ENCODE measurements at regions not wholly inside any gene's neighbourhood (a gene's known extent, or its start where the extent isn't known, plus 50 kb on each side); places are given as distances from the start of the nearest gene placed in this dataset.

GRCh38 chr17:15133826-15134225 lies 131.3 kb downstream of the PMP22 start:
- no peak overlapping the region for H3K27ac ChIP-seq
- no peak for TF ChIP-seq CTCF (IDR thresholded peaks at IDR 0.05)
- TF ChIP-seq POLR2A (IDR thresholded peaks at IDR 0.05) = no peak
- no peaks in the 10 kb centered on the region for H3K4me1 ChIP-seq

GRCh38 chr17:15133143-15133542 lies 132.0 kb downstream of the PMP22 start:
- Histone ChIP-seq H3K4me1 (no peaks in the 10 kb centered on the region), H3K4me3 (no peak overlapping the region), H3K9me3 (no peaks in the 10 kb centered on the region), H3K27me3 (no peaks in the 10 kb centered on the region), H3K27ac (no peak overlapping the region), H3K36me3 (no peaks in the 10 kb centered on the region)
- DNase-seq = no peak
- TF ChIP-seq POLR2A (IDR thresholded peaks at IDR 0.05) (no peak), CTCF (IDR thresholded peaks at IDR 0.05) (no peak)

More at GRCh38 chr17:15133826-15134225, 131.3 kb downstream of the PMP22 start:
- no peaks in the 10 kb centered on the region for H3K9me3 ChIP-seq
- no peaks in the 10 kb centered on the region for H3K27me3 ChIP-seq
- no peaks in the 10 kb centered on the region for H3K36me3 ChIP-seq
- no peak overlapping the region for H3K4me3 ChIP-seq
- DNase-seq = no peak

GRCh38 chr17:15130426-15130825 lies 134.7 kb downstream of the PMP22 start:
- H3K27ac ChIP-seq = no peak overlapping the region
- H3K36me3 ChIP-seq = no peaks in the 10 kb centered on the region
- H3K9me3 ChIP-seq = no peaks in the 10 kb centered on the region
- no peak for TF ChIP-seq CTCF (IDR thresholded peaks at IDR 0.05)
- no peak for TF ChIP-seq POLR2A (IDR thresholded peaks at IDR 0.05)
- no peaks in the 10 kb centered on the region for H3K4me1 ChIP-seq
- no peak for DNase-seq
- H3K4me3 ChIP-seq = no peak overlapping the region
- no peaks in the 10 kb centered on the region for H3K27me3 ChIP-seq

- Histone ChIP-seq H3K27me3 (no peaks in the 10 kb centered on the region), H3K36me3 (no peaks in the 10 kb centered on the region), H3K4me3 (no peak overlapping the region), H3K27ac (no peak overlapping the region), H3K4me1 (no peaks in the 10 kb centered on the region), H3K9me3 (no peaks in the 10 kb centered on the region)
- TF ChIP-seq CTCF (IDR thresholded peaks at IDR 0.05) = no peak
- TF ChIP-seq POLR2A (IDR thresholded peaks at IDR 0.05) = no peak
- no peak for DNase-seq
Measured at GRCh38 chr17:15129986-15130385, 135.1 kb downstream of the PMP22 start.

GRCh38 chr17:15124746-15125145 lies 140.4 kb downstream of the PMP22 start:
- Histone ChIP-seq H3K27me3 (no peaks in the 10 kb centered on the region), H3K36me3 (no peaks in the 10 kb centered on the region), H3K4me1 (no peaks in the 10 kb centered on the region), H3K27ac (no peak overlapping the region), H3K4me3 (no peak overlapping the region), H3K9me3 (no peaks in the 10 kb centered on the region)
- DNase-seq = no peak
- TF ChIP-seq CTCF (IDR thresholded peaks at IDR 0.05) = no peak
- TF ChIP-seq POLR2A (IDR thresholded peaks at IDR 0.05) = no peak

GRCh38 chr17:15124264-15124595 lies 140.9 kb downstream of the PMP22 start:
- Histone ChIP-seq H3K36me3 (no peaks in the 10 kb centered on the region), H3K9me3 (no peaks in the 10 kb centered on the region), H3K27ac (no peak overlapping the region), H3K4me3 (no peak overlapping the region), H3K4me1 (no peaks in the 10 kb centered on the region), H3K27me3 (no peaks in the 10 kb centered on the region)
- DNase-seq = no peak
- TF ChIP-seq CTCF (IDR thresholded peaks at IDR 0.05) (no peak), POLR2A (IDR thresholded peaks at IDR 0.05) (no peak)

Measured in Peyer's patch (tissue), 4 donors.